ENCODE measurements at regions not wholly inside any gene's neighbourhood (a gene's known extent, or its start where the extent isn't known, plus 50 kb on each side); places are given as distances from the start of the nearest gene placed in this dataset.

DNA sequence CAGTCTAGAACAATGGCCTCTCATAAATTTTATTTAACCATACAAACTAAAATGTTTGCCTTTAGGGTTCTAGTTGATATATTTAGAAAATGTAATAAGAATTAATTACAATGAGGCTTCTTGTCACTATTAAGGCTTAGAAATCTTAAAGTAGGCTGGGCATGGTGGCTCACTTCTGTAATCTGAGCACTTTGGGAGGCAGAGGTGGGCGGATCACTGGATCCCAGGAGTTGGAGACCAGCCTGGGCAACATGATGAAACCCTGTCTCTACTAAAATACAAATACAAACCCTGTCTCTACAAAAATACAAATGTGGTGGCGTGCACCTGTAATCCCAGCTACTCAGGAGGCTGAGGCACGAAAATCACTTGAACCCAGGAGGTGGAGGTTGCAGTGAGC lies 99.0 kb upstream of the ADGRF1 start:
- Histone ChIP-seq H3K9ac (ENCODE audit: low read depth in 1 of 2, low read length in 2 of 2) (no peak overlapping the region), H3K36me3 (ENCODE audit: control insufficient read depth in 2 of 2, insufficient read depth in 2 of 2, low read length in 2 of 2) (no peaks in the 10 kb centered on the region), H3K27me3 (ENCODE audit: control insufficient read depth in 2 of 2, insufficient read depth in 2 of 2, low read length in 2 of 2) (no peaks in the 10 kb centered on the region), H3K4me3 (ENCODE audit: low read length in 2 of 2) (no peak overlapping the region), H3K9me3 (ENCODE audit: control insufficient read depth in 2 of 2, low read length in 2 of 2) (no peaks in the 10 kb centered on the region), H3K4me1 (ENCODE audit: control insufficient read depth in 2 of 2, insufficient read depth in 2 of 2, low read length in 2 of 2) (peaks cover 0 to 8% of the 10 kb centered on the region in 2 donors), H3K27ac (ENCODE audit: low read depth in 2 of 2, low read length in 2 of 2) (no peak overlapping the region)

DNA sequence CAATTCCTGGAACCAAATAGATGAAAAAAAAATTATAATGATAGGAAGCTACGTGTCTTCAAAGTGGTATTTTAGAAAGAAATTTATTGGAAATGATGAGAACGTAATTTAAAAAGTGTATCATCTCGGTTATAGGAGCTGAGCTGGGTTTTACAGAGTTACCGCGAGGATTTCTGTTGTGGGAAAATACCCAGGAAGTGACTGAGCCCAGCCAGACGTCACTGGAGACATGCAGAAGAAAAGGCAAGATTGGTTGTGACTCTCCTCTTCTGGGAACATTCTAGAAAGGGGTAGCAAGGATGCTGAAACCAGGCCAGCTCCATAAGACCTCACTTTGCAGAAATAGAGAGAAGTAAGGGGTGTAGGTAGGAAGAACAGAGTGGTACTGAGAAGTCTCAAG lies 95.9 kb upstream of the ADGRF1 start:
- Histone ChIP-seq H3K9ac (ENCODE audit: low read depth in 1 of 2, low read length in 2 of 2) (no peak overlapping the region), H3K4me1 (ENCODE audit: control insufficient read depth in 2 of 2, insufficient read depth in 2 of 2, low read length in 2 of 2) (peaks cover 16 to 26% of the 10 kb centered on the region in 2 donors), H3K36me3 (ENCODE audit: control insufficient read depth in 2 of 2, insufficient read depth in 2 of 2, low read length in 2 of 2) (no peaks in the 10 kb centered on the region), H3K27me3 (ENCODE audit: control insufficient read depth in 2 of 2, insufficient read depth in 2 of 2, low read length in 2 of 2) (no peaks in the 10 kb centered on the region), H3K9me3 (ENCODE audit: control insufficient read depth in 2 of 2, low read length in 2 of 2) (no peaks in the 10 kb centered on the region), H3K4me3 (ENCODE audit: low read length in 2 of 2) (no peak overlapping the region), H3K27ac (ENCODE audit: low read depth in 2 of 2, low read length in 2 of 2) (no peak overlapping the region)

DNA sequence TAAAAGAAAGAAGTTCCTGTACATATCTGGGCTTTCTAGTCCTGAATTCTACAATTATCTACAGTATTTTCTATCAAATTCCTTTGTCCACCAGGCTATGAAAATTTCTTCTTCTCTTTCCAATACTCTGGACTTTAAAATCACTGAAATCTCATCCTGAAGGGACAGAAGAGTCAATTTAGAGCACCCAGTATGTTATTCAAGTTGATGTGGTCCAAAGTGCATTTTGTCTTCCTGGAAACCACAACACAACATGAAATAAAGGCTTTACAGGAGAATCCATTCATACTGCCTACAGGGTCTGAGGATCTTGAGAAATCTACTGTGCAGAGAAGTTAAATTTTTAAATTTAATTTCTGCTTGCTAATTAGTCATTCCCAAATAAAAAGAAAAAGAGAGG lies 94.9 kb upstream of the ADGRF1 start:
- no peaks in the 10 kb centered on the region for H3K27me3 ChIP-seq (ENCODE audit: control insufficient read depth in 2 of 2, insufficient read depth in 2 of 2, low read length in 2 of 2)
- no peaks in the 10 kb centered on the region for H3K9me3 ChIP-seq (ENCODE audit: control insufficient read depth in 2 of 2, low read length in 2 of 2)
- H3K9ac ChIP-seq (ENCODE audit: low read depth in 1 of 2, low read length in 2 of 2) = no peak overlapping the region
- H3K36me3 ChIP-seq (ENCODE audit: control insufficient read depth in 2 of 2, insufficient read depth in 2 of 2, low read length in 2 of 2) = no peaks in the 10 kb centered on the region
- H3K27ac ChIP-seq (ENCODE audit: low read depth in 2 of 2, low read length in 2 of 2) = peak overlapping the region in 1 of 2 donors; percentile 23
- peaks cover 21 to 34% of the 10 kb centered on the region in 2 donors for H3K4me1 ChIP-seq (ENCODE audit: control insufficient read depth in 2 of 2, insufficient read depth in 2 of 2, low read length in 2 of 2)
- H3K4me3 ChIP-seq (ENCODE audit: low read length in 2 of 2) = no peak overlapping the region

DNA sequence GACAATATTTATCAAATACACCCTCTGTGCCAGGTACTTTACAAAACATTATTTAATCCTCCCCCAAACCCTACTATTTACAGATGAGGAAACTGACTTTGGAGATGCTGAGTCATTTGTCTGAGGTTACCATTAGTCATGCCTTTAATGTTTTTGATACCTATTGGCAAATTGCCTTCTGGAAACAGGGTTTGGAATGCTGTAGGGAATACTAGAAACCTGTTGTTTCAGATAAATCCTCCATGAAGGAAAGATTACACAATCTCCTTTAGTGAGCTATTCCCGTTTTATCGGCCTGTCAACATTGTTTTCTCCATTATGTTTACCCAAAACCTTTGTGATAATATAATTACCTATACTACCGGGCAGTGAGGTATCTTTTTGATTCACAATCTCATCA lies 93.6 kb upstream of the ADGRF1 start:
- Histone ChIP-seq H3K4me3 (ENCODE audit: low read length in 2 of 2) (no peak overlapping the region), H3K9ac (ENCODE audit: low read depth in 1 of 2, low read length in 2 of 2) (peak overlapping the region in 1 of 2 donors; percentile 24), H3K27ac (ENCODE audit: low read depth in 2 of 2, low read length in 2 of 2) (peak overlapping the region in 1 of 2 donors; percentile 87), H3K4me1 (ENCODE audit: control insufficient read depth in 2 of 2, insufficient read depth in 2 of 2, low read length in 2 of 2) (peaks cover 22 to 34% of the 10 kb centered on the region in 2 donors), H3K36me3 (ENCODE audit: control insufficient read depth in 2 of 2, insufficient read depth in 2 of 2, low read length in 2 of 2) (no peaks in the 10 kb centered on the region), H3K27me3 (ENCODE audit: control insufficient read depth in 2 of 2, insufficient read depth in 2 of 2, low read length in 2 of 2) (no peaks in the 10 kb centered on the region), H3K9me3 (ENCODE audit: control insufficient read depth in 2 of 2, low read length in 2 of 2) (no peaks in the 10 kb centered on the region)

DNA sequence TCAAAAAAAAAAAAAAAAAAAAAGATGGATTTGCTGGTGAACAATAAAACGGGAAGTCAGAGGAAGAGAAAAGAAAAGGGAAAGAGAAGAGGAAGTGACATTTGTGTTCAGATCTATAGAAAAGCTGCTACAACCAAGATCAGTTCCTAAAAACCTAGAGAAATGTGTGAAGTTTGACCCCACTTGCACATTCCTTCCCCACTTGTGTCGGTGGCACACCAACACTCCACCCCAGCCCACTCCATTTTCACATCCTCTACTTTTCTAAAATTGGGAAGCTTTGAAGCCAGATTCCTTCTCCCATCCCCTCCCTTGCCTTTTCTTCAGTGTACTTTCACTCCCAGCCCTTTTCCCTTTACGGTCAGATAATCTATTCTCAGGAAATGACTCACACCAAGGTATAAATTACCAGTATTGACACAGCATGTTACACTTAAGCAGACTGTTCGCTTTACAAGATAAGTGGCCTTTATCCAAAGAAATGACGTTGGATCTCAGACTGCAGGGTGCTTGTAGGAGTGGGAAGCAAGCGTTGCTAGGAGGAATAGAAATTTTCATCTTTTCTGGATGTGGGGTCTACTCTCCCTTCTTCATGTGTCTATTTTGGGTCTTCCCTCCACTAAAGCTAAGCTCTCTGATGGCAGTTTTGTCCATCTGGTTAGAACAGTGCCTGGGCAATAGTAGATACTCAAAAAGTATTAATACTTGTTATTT lies 92.5 kb upstream of the ADGRF1 start:
- Histone ChIP-seq H3K4me1 (ENCODE audit: control insufficient read depth in 2 of 2, insufficient read depth in 2 of 2, low read length in 2 of 2) (peaks cover 22 to 34% of the 10 kb centered on the region in 2 donors), H3K36me3 (ENCODE audit: control insufficient read depth in 2 of 2, insufficient read depth in 2 of 2, low read length in 2 of 2) (no peaks in the 10 kb centered on the region), H3K27ac (ENCODE audit: low read depth in 2 of 2, low read length in 2 of 2) (peak overlapping the region; percentile 84 to 87), H3K9ac (ENCODE audit: low read depth in 1 of 2, low read length in 2 of 2) (peak overlapping the region; percentile 17 to 54), H3K9me3 (ENCODE audit: control insufficient read depth in 2 of 2, low read length in 2 of 2) (no peaks in the 10 kb centered on the region), H3K27me3 (ENCODE audit: control insufficient read depth in 2 of 2, insufficient read depth in 2 of 2, low read length in 2 of 2) (no peaks in the 10 kb centered on the region), H3K4me3 (ENCODE audit: low read length in 2 of 2) (peak overlapping the region; percentile 5 to 55)

DNA sequence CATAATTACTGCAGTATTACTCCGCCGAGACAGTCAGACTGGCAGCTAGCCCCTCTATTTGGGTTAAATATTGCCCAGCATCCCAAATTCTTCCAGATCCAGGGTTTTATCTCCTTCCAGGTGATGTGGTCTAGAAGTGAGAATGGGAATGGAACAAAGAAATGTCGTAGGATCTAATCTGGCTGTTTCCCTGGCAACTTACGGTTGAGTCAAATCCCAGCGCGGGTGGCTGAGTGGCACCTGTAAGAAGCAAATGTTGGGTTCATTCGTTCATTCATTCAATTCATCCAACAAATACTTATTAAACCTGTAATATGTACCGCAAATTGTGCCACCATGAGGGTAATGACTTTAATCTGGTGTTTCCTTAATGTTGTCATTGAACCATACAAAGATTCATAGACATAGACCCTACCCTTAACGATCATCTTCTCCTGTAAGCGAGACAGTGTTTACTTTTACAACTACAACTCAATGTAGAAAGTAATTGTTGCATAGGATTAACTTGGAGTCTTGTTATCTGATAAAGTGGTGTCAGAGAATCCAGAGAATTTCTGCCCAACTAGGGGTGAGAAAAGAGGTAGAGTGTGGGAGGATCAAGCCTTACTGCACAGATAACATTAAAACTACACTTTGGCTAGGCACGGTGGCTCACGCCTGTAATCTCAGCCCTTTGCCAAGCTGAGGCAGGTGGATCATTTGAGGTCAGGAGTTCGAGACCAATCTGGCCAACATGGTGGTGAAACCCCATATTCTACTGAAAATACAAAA lies 91.3 kb upstream of the ADGRF1 start:
- Histone ChIP-seq H3K27ac (ENCODE audit: low read depth in 2 of 2, low read length in 2 of 2) (peak overlapping the region; percentile 58 to 87), H3K4me1 (ENCODE audit: control insufficient read depth in 2 of 2, insufficient read depth in 2 of 2, low read length in 2 of 2) (peaks cover 22 to 34% of the 10 kb centered on the region in 2 donors), H3K9me3 (ENCODE audit: control insufficient read depth in 2 of 2, low read length in 2 of 2) (no peaks in the 10 kb centered on the region), H3K9ac (ENCODE audit: low read depth in 1 of 2, low read length in 2 of 2) (no peak overlapping the region), H3K27me3 (ENCODE audit: control insufficient read depth in 2 of 2, insufficient read depth in 2 of 2, low read length in 2 of 2) (no peaks in the 10 kb centered on the region), H3K4me3 (ENCODE audit: low read length in 2 of 2) (no peak overlapping the region), H3K36me3 (ENCODE audit: control insufficient read depth in 2 of 2, insufficient read depth in 2 of 2, low read length in 2 of 2) (no peaks in the 10 kb centered on the region)

DNA sequence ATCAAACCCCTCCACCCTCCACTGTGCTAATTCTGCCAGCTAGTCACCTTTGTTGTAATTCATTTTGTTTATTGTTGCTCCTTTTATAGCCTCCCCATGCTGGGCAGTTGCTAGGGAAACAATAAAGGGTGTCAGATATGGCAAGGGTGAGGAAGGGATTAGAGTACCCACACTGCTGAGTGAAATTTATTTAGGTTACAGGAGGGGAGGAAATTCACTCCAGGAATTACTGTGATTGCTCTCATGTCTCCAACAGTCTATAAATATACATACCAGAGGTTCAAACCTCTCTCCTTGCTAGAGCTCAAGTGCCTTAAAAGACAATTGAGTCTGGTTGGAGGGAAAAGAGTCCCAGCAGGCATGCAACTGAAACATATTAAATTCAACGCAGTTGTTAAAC lies 90.6 kb upstream of the ADGRF1 start:
- peak overlapping the region in 1 of 2 donors; percentile 49 for H3K9ac ChIP-seq (ENCODE audit: low read depth in 1 of 2, low read length in 2 of 2)
- H3K4me3 ChIP-seq (ENCODE audit: low read length in 2 of 2) = peak overlapping the region in 1 of 2 donors; percentile 14
- no peaks in the 10 kb centered on the region for H3K36me3 ChIP-seq (ENCODE audit: control insufficient read depth in 2 of 2, insufficient read depth in 2 of 2, low read length in 2 of 2)
- H3K27ac ChIP-seq (ENCODE audit: low read depth in 2 of 2, low read length in 2 of 2) = peak overlapping the region; percentile 58 to 87
- H3K9me3 ChIP-seq (ENCODE audit: control insufficient read depth in 2 of 2, low read length in 2 of 2) = no peaks in the 10 kb centered on the region
- peaks cover 22 to 34% of the 10 kb centered on the region in 2 donors for H3K4me1 ChIP-seq (ENCODE audit: control insufficient read depth in 2 of 2, insufficient read depth in 2 of 2, low read length in 2 of 2)
- no peaks in the 10 kb centered on the region for H3K27me3 ChIP-seq (ENCODE audit: control insufficient read depth in 2 of 2, insufficient read depth in 2 of 2, low read length in 2 of 2)

DNA sequence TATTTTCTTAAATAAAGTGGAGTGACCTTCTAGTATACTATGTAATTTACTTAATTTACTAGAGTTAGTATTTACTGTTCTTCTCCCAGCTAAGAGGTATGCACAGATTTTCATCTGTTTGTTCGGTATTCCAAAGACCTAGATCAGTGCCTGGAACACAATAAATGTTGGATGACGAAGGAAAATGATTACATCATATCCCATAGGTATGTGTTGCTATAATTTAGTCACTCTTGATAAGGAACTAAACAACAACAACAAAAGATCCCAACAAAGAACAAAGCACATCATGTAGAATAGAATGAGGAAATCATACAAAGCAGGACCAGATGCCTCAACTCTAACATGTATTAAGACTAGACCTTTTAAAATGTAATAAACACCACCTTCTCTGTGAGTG lies 89.6 kb upstream of the ADGRF1 start:
- Histone ChIP-seq H3K36me3 (ENCODE audit: control insufficient read depth in 2 of 2, insufficient read depth in 2 of 2, low read length in 2 of 2) (no peaks in the 10 kb centered on the region), H3K27me3 (ENCODE audit: control insufficient read depth in 2 of 2, insufficient read depth in 2 of 2, low read length in 2 of 2) (no peaks in the 10 kb centered on the region), H3K4me3 (ENCODE audit: low read length in 2 of 2) (no peak overlapping the region), H3K9me3 (ENCODE audit: control insufficient read depth in 2 of 2, low read length in 2 of 2) (no peaks in the 10 kb centered on the region), H3K9ac (ENCODE audit: low read depth in 1 of 2, low read length in 2 of 2) (no peak overlapping the region), H3K27ac (ENCODE audit: low read depth in 2 of 2, low read length in 2 of 2) (no peak overlapping the region), H3K4me1 (ENCODE audit: control insufficient read depth in 2 of 2, insufficient read depth in 2 of 2, low read length in 2 of 2) (peaks cover 17 to 38% of the 10 kb centered on the region in 2 donors)

DNA sequence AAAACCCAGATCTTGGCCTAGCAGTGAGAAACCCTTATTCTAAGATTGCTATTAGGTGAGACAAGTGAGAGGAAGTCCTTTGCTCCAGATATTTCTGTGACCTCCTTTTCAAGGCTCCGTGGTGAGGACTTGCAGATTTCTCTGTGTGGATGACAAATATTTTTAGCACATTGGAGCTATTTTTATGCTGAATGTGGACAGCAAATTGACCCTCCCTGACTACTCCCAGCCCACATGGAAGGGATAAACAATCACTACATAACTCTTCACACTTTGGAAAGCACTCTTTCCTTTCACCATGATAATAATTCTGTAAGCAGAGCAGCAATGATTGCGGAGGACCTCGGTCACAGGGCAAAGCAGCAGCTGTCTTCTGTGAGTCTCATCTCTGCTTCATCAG lies 88.0 kb upstream of the ADGRF1 start:
- no peak overlapping the region for H3K9ac ChIP-seq (ENCODE audit: low read depth in 1 of 2, low read length in 2 of 2)
- peaks cover 9 to 31% of the 10 kb centered on the region in 2 donors for H3K4me1 ChIP-seq (ENCODE audit: control insufficient read depth in 2 of 2, insufficient read depth in 2 of 2, low read length in 2 of 2)
- H3K9me3 ChIP-seq (ENCODE audit: control insufficient read depth in 2 of 2, low read length in 2 of 2) = no peaks in the 10 kb centered on the region
- H3K27me3 ChIP-seq (ENCODE audit: control insufficient read depth in 2 of 2, insufficient read depth in 2 of 2, low read length in 2 of 2) = no peaks in the 10 kb centered on the region
- H3K36me3 ChIP-seq (ENCODE audit: control insufficient read depth in 2 of 2, insufficient read depth in 2 of 2, low read length in 2 of 2) = no peaks in the 10 kb centered on the region
- H3K4me3 ChIP-seq (ENCODE audit: low read length in 2 of 2) = no peak overlapping the region
- H3K27ac ChIP-seq (ENCODE audit: low read depth in 2 of 2, low read length in 2 of 2) = no peak overlapping the region

DNA sequence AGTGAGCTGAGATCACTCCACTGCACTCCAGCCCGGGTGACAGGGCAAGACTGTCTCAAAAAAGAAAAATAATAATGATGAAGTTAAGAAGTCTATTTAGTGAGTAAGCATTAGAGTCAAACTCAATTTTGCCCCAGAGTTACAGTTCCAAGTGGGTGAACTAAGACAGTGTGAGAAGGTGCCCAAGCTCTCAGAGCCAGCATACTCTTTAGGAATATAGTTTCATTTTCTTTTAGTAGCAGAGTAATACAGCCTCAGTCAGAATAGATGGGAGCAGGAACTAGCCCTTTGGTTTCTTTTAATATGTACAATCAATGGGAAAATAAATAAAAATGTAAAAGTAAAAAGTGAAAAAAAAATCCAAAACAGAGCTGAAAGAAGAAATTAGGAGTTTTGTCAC lies 87.0 kb upstream of the ADGRF1 start:
- Histone ChIP-seq H3K9ac (ENCODE audit: low read depth in 1 of 2, low read length in 2 of 2) (no peak overlapping the region), H3K9me3 (ENCODE audit: control insufficient read depth in 2 of 2, low read length in 2 of 2) (no peaks in the 10 kb centered on the region), H3K4me3 (ENCODE audit: low read length in 2 of 2) (no peak overlapping the region), H3K27me3 (ENCODE audit: control insufficient read depth in 2 of 2, insufficient read depth in 2 of 2, low read length in 2 of 2) (no peaks in the 10 kb centered on the region), H3K36me3 (ENCODE audit: control insufficient read depth in 2 of 2, insufficient read depth in 2 of 2, low read length in 2 of 2) (no peaks in the 10 kb centered on the region), H3K4me1 (ENCODE audit: control insufficient read depth in 2 of 2, insufficient read depth in 2 of 2, low read length in 2 of 2) (peaks cover 9 to 22% of the 10 kb centered on the region in 2 donors), H3K27ac (ENCODE audit: low read depth in 2 of 2, low read length in 2 of 2) (no peak overlapping the region)

Measured in mucosa of rectum (tissue), 2 donors.